ENCODE measurements at regions not wholly inside any gene's neighbourhood (a gene's known extent, or its start where the extent isn't known, plus 50 kb on each side); places are given as distances from the start of the nearest gene placed in this dataset.

DNA sequence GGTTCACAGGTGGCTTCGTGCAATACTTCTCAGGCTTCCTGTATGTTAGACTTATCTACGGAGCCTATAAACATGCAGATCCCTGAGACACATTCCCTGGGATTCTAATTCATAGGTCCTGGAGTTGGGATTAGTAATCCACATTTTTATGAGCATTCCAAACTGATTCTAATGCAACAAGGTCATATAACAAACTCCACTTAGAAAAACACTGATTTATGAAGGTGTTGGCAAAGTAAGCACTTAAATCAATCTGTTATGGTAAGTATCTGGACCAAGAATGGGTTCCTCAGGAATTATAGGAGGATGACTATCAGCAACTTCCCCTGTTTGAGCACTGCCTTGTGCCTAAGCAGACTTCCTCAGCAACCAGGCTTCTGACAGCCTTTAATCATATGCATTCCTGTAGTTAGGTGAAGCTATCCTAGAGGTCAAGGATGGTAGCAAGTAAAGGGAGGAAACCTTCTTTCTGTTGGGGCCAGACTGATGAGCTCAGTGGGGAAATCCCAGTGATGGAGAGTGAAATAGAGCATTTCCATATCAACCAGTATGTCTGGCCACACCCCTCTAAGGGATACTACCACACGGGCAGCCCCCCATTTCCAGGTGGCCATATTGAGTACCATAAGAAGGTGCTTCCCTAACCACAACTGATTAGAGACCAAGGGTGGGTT is 89.6 kb downstream of the RASSF10 start:
- TF ChIP-seq EP300 (IDR thresholded peaks at IDR 0.05) = no peak
- TF ChIP-seq, protein P1, sequence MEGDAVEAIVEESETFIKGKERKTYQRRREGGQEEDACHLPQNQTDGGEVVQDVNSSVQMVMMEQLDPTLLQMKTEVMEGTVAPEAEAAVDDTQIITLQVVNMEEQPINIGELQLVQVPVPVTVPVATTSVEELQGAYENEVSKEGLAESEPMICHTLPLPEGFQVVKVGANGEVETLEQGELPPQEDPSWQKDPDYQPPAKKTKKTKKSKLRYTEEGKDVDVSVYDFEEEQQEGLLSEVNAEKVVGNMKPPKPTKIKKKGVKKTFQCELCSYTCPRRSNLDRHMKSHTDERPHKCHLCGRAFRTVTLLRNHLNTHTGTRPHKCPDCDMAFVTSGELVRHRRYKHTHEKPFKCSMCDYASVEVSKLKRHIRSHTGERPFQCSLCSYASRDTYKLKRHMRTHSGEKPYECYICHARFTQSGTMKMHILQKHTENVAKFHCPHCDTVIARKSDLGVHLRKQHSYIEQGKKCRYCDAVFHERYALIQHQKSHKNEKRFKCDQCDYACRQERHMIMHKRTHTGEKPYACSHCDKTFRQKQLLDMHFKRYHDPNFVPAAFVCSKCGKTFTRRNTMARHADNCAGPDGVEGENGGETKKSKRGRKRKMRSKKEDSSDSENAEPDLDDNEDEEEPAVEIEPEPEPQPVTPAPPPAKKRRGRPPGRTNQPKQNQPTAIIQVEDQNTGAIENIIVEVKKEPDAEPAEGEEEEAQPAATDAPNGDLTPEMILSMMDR (IDR thresholded peaks at IDR 0.05) = no peak
